Kidney (tissue), 13 donors: ENCODE measurements at regions not wholly inside any gene's neighbourhood (a gene's known extent, or its start where the extent isn't known, plus 50 kb on each side); places are given as distances from the start of the nearest gene placed in this dataset.

Experiments
- DNase-seq, 5 donors: peaks; one replicate each; pipeline ENCODE4 v3.0.0-alpha.2; 2013 to 2020
- FAIRE-seq: peaks from 2 replicates; lab custom pipeline; 2012; peaks lifted over from hg19 to GRCh38; lab: Jason Lieb, UNC
- H3K27ac ChIP-seq, 2 donors: one replicate each; pipeline ENCODE4 v1.7.0; 2013; ENCODE audit warnings: low read depth in 2 of 2, low read length in 2 of 2, inconsistent platforms in 1 of 2
- H3K27me3 ChIP-seq: one replicate; pipeline ENCODE4 v1.7.1; 2013; ENCODE audit warnings: low read length, inconsistent platforms; ENCODE audit not compliant: control insufficient read depth, insufficient read depth
- H3K36me3 ChIP-seq, 3 donors: one replicate each; pipeline versions ENCODE4 v1.7.0 to v1.7.1; 2013; ENCODE audit warnings: low read length in 3 of 3, control low read depth in 1 of 3, inconsistent platforms in 1 of 3; ENCODE audit not compliant: insufficient read depth in 3 of 3, control insufficient read depth in 2 of 3
- H3K4me1 ChIP-seq, 3 donors: one replicate each; pipeline versions ENCODE4 v1.7.0 to v1.7.1; 2013; ENCODE audit warnings: low read length in 3 of 3, inconsistent platforms in 1 of 3, low read depth in 1 of 3; ENCODE audit not compliant: control insufficient read depth in 2 of 3, insufficient read depth in 2 of 3
- H3K4me3 ChIP-seq, 3 donors: one replicate each; pipeline versions ENCODE4 v1.7.0 to v1.8.1; 2013; ENCODE audit warnings: low read length in 3 of 3, control low read depth in 1 of 3, inconsistent platforms in 1 of 3
- H3K9ac ChIP-seq, 3 donors: one replicate each; pipeline versions ENCODE4 v1.7.0 to v1.7.1; 2013; ENCODE audit warnings: low read length in 3 of 3, control low read depth in 1 of 3, inconsistent platforms in 1 of 3
- H3K9me3 ChIP-seq, 3 donors: one replicate each; pipeline versions ENCODE4 v1.7.0 to v1.7.1; 2013; ENCODE audit warnings: low read length in 3 of 3, control low read depth in 1 of 3, inconsistent platforms in 1 of 3; ENCODE audit not compliant: control insufficient read depth in 2 of 3, insufficient read depth in 1 of 3
- intact Hi-C: fragments of 100-400 bp; cut with DNase I; formaldehyde crosslinking; loops from one replicate; pipeline ENCODE4 v1.11.1; 2022
- TF ChIP-seq, protein P1 (sequence below): IDR thresholded peaks from 3 replicates; pipeline ENCODE4 v1.5.1; 2012; ENCODE audit warnings: mild to moderate bottlenecking, moderate library complexity, borderline replicate concordance; ENCODE audit not compliant: insufficient read depth; ENCODE audit errors: extremely low read depth
- donor health status: control.
- donor health status: control.
- donor health status: control.
- donor health status: control.
- donor health status: control.
- donor health status: DM: yes; HTN: yes; CAD: no.
- donor health status: Normal renal cell carcinoma (clear cell type).

GRCh38 chr2:216559625-216560156 is 61.0 kb downstream of the RPL37A start:
- Histone ChIP-seq H3K9me3 (no peaks in the 10 kb centered on the region), H3K36me3 (no peaks in the 10 kb centered on the region), H3K27ac (no peak overlapping the region), H3K4me1 (peaks cover 0 to 5% (median 0%) of the 10 kb centered on the region in 3 donors), H3K9ac (no peak overlapping the region), H3K27me3 (no peaks in the 10 kb centered on the region), H3K4me3 (no peak overlapping the region)
- TF ChIP-seq, protein P1, sequence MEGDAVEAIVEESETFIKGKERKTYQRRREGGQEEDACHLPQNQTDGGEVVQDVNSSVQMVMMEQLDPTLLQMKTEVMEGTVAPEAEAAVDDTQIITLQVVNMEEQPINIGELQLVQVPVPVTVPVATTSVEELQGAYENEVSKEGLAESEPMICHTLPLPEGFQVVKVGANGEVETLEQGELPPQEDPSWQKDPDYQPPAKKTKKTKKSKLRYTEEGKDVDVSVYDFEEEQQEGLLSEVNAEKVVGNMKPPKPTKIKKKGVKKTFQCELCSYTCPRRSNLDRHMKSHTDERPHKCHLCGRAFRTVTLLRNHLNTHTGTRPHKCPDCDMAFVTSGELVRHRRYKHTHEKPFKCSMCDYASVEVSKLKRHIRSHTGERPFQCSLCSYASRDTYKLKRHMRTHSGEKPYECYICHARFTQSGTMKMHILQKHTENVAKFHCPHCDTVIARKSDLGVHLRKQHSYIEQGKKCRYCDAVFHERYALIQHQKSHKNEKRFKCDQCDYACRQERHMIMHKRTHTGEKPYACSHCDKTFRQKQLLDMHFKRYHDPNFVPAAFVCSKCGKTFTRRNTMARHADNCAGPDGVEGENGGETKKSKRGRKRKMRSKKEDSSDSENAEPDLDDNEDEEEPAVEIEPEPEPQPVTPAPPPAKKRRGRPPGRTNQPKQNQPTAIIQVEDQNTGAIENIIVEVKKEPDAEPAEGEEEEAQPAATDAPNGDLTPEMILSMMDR: no peak
- intact Hi-C loops: no loop called here
- DNase-seq: no peak
- no peak for FAIRE-seq

DNA sequence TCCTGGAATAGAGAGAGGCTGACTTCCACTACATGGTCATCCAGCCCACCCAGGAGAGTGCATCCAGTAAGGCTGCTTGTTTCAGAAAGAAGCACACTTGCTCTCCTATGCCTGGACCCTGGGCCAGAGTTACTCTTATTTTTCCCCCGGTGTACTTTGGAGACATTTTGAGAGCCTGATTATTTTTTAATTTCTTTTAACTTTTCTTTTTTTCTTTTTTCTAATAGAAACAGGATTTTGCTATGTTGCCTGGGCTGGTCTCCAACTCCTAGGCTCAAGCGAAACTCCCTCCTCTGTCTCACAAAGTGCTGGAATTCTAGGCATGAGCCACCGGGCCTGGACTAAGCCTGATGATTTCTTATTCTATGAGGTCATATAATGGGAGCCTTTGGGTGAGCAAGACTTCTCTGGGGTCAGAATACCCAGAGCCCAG is 62.2 kb downstream of the RPL37A start:
- no peaks in the 10 kb centered on the region for H3K9me3 ChIP-seq
- TF ChIP-seq, protein P1: no peak
- intact Hi-C loops: no loop called here
- H3K4me3 ChIP-seq: no peak overlapping the region
- H3K27me3 ChIP-seq: no peaks in the 10 kb centered on the region
- H3K36me3 ChIP-seq: no peaks in the 10 kb centered on the region
- peak in 1 of 5 donors; percentile 70 for DNase-seq
- no peaks in the 10 kb centered on the region for H3K4me1 ChIP-seq
- no peak for FAIRE-seq
- H3K9ac ChIP-seq: no peak overlapping the region
- no peak overlapping the region for H3K27ac ChIP-seq

- H3K4me3 ChIP-seq: no peak overlapping the region
- DNase-seq (no peak), FAIRE-seq (no peak)
- intact Hi-C loops: no loop called here
- no peak overlapping the region for H3K9ac ChIP-seq
- H3K4me1 ChIP-seq: no peaks in the 10 kb centered on the region
- H3K27me3 ChIP-seq: no peaks in the 10 kb centered on the region
- no peak overlapping the region for H3K27ac ChIP-seq
- no peaks in the 10 kb centered on the region for H3K9me3 ChIP-seq
- H3K36me3 ChIP-seq: no peaks in the 10 kb centered on the region
- TF ChIP-seq, protein P1: no peak
These were observed 64.2 kb downstream of the RPL37A start for GRCh38 chr2:216562696-216563435.
